ENCODE measurements at regions not wholly inside any gene's neighbourhood (a gene's known extent, or its start where the extent isn't known, plus 50 kb on each side); places are given as distances from the start of the nearest gene placed in this dataset.
A peak's percentile ranks its signal among the peaks of the same experiment; 100 is the strongest.

GRCh38 chr11:122173587-122173986 is 57.6 kb upstream of the BLID start:
- no peak overlapping the region for H3K4me3 ChIP-seq (ENCODE audit: low read length)
- no peak for TF ChIP-seq CTCF (conservative IDR thresholded peaks at IDR 0.05; ENCODE audit: low read depth, low read length)
- DNase-seq (ENCODE audit: low read depth), result no peak

- TF ChIP-seq CTCF (conservative IDR thresholded peaks at IDR 0.05; ENCODE audit: low read depth, low read length), result no peak
- no peak for DNase-seq (ENCODE audit: low read depth)
- H3K4me3 ChIP-seq (ENCODE audit: low read length), result no peak overlapping the region
Measured at GRCh38 chr11:122173074-122173450, 57.0 kb upstream of the BLID start.

- no peak for DNase-seq (ENCODE audit: low read depth)
- H3K4me3 ChIP-seq (ENCODE audit: low read length), result no peak overlapping the region
- no peak for TF ChIP-seq CTCF (conservative IDR thresholded peaks at IDR 0.05; ENCODE audit: low read depth, low read length)
Measured at GRCh38 chr11:122172352-122173073, 56.5 kb upstream of the BLID start.

- TF ChIP-seq CTCF (conservative IDR thresholded peaks at IDR 0.05; ENCODE audit: low read depth, low read length), result no peak
- no peak overlapping the region for H3K4me3 ChIP-seq (ENCODE audit: low read length)
- DNase-seq (ENCODE audit: low read depth), result no peak
Measured at GRCh38 chr11:122170815-122171475, 54.9 kb upstream of the BLID start.

GRCh38 chr11:122168218-122168617 is 52.2 kb upstream of the BLID start:
- TF ChIP-seq CTCF (conservative IDR thresholded peaks at IDR 0.05; ENCODE audit: low read depth, low read length), result no peak
- H3K4me3 ChIP-seq (ENCODE audit: low read length), result no peak overlapping the region
- no peak for DNase-seq (ENCODE audit: low read depth)

GRCh38 chr11:122167100-122167499 is 51.1 kb upstream of the BLID start:
- DNase-seq (ENCODE audit: low read depth), result peak; percentile 91
- H3K4me3 ChIP-seq (ENCODE audit: low read length), result no peak overlapping the region
- TF ChIP-seq CTCF (conservative IDR thresholded peaks at IDR 0.05; ENCODE audit: low read depth, low read length), result no peak

Measured in retinal pigment epithelial cell (primary cell).